Liver (tissue), 8 donors: ENCODE measurements at regions not wholly inside any gene's neighbourhood (a gene's known extent, or its start where the extent isn't known, plus 50 kb on each side); places are given as distances from the start of the nearest gene placed in this dataset.

ENCODE experiments used
- DNase-seq: peaks from one replicate; pipeline ENCODE4 v3.0.0-alpha.2; 2017; ENCODE audit warnings: low spot score
- H3K27ac ChIP-seq, 2 donors: one replicate each; pipeline ENCODE4 v1.7.0; 2013; ENCODE audit warnings: inconsistent platforms in 2 of 2, low read length in 2 of 2, control low read depth in 1 of 2, low read depth in 1 of 2, mild to moderate bottlenecking in 1 of 2
- H3K27me3 ChIP-seq, 4 donors: one replicate each; pipeline versions ENCODE4 v1.6.1 to v1.7.0; 2013; ENCODE audit warnings: low read length in 3 of 4, inconsistent platforms in 1 of 4, mild to moderate bottlenecking in 1 of 4, moderate library complexity in 1 of 4; ENCODE audit not compliant: control insufficient read depth in 4 of 4, insufficient read depth in 4 of 4
- H3K36me3 ChIP-seq, 4 donors: one replicate each; pipeline versions ENCODE4 v1.6.1 to v1.7.0; 2013; ENCODE audit warnings: low read length in 3 of 4, mild to moderate bottlenecking in 3 of 4, low read depth in 1 of 4, moderate library complexity in 1 of 4; ENCODE audit not compliant: control insufficient read depth in 4 of 4, insufficient read depth in 3 of 4
- H3K4me1 ChIP-seq, 4 donors: one replicate each; pipeline versions ENCODE4 v1.6.1 to v1.7.0; 2013; ENCODE audit warnings: low read length in 3 of 4, mild to moderate bottlenecking in 3 of 4, moderate library complexity in 1 of 4; ENCODE audit not compliant: control insufficient read depth in 4 of 4, insufficient read depth in 4 of 4
- H3K4me3 ChIP-seq, 3 donors: one replicate each; pipeline versions ENCODE4 v1.6.1 to v1.7.0; 2013; ENCODE audit warnings: low read length in 3 of 3, control low read depth in 1 of 3, low read depth in 1 of 3, mild to moderate bottlenecking in 1 of 3
- H3K9ac ChIP-seq, 2 donors: one replicate each; pipeline ENCODE4 v1.7.0; 2013; ENCODE audit warnings: low read length in 2 of 2, mild to moderate bottlenecking in 2 of 2, moderate library complexity in 2 of 2, control low read depth in 1 of 2, low read depth in 1 of 2
- H3K9me3 ChIP-seq, 4 donors: one replicate each; pipeline versions ENCODE4 v1.6.1 to v1.7.0; 2013; ENCODE audit warnings: low read length in 3 of 4; ENCODE audit not compliant: control insufficient read depth in 4 of 4
- ATF3 ChIP-seq: IDR thresholded peaks from 2 replicates; pipeline ENCODE4 v1.6.1; 2016; ENCODE audit warnings: antibody characterized with exemption
- EGR1 ChIP-seq, 2 donors: IDR thresholded peaks; 2 replicates each; pipeline ENCODE4 v1.6.1; 2016 to 2018; ENCODE audit warnings: antibody characterized with exemption in 2 of 2, low read depth in 2 of 2
- FOXA1 ChIP-seq: IDR thresholded peaks from 2 replicates; pipeline ENCODE4 v1.6.1; 2016; ENCODE audit warnings: antibody characterized with exemption
- FOXA2 ChIP-seq: IDR thresholded peaks from 2 replicates; pipeline ENCODE4 v1.6.1; 2016; ENCODE audit warnings: antibody characterized with exemption
- HNF4A ChIP-seq, 2 donors: conservative IDR thresholded peaks; 2 replicates each; pipeline ENCODE4 v1.6.1; 2016; ENCODE audit warnings: antibody characterized with exemption in 2 of 2, mild to moderate bottlenecking in 2 of 2
- HNF4G ChIP-seq: IDR thresholded peaks from 2 replicates; pipeline ENCODE4 v1.6.1; 2016; ENCODE audit warnings: antibody characterized with exemption
- JUND ChIP-seq, 2 donors: IDR thresholded peaks; 2 replicates each; pipeline ENCODE4 v1.6.1; 2016; ENCODE audit warnings: antibody characterized with exemption in 2 of 2
- NR2F2 ChIP-seq: IDR thresholded peaks from 2 replicates; pipeline ENCODE4 v1.6.1; 2016; ENCODE audit warnings: antibody characterized with exemption
- RAD21 ChIP-seq, 2 donors: IDR thresholded peaks; 2 replicates each; pipeline ENCODE4 v1.6.1; 2016; ENCODE audit warnings: antibody characterized with exemption in 2 of 2, mild to moderate bottlenecking in 2 of 2
- RXRA ChIP-seq, 2 donors: IDR thresholded peaks; 2 replicates each; pipeline ENCODE4 v1.6.1; 2017 to 2018; ENCODE audit warnings: antibody characterized with exemption in 2 of 2, mild to moderate bottlenecking in 1 of 2
- SP1 ChIP-seq: IDR thresholded peaks from 2 replicates; pipeline ENCODE4 v1.6.1; 2018; ENCODE audit warnings: antibody characterized with exemption, mild to moderate bottlenecking
- TAF1 ChIP-seq: conservative IDR thresholded peaks from 2 replicates; pipeline ENCODE4 v1.6.1; 2016; ENCODE audit warnings: antibody characterized with exemption, mild to moderate bottlenecking
- YY1 ChIP-seq: IDR thresholded peaks from 2 replicates; pipeline ENCODE4 v1.6.1; 2016; ENCODE audit warnings: antibody characterized with exemption, mild to moderate bottlenecking
- ZBTB33 ChIP-seq: IDR thresholded peaks from 2 replicates; pipeline ENCODE4 v1.6.1; 2016; ENCODE audit warnings: antibody characterized with exemption
- WGBS: extraction: QIAGEN DNeasy Blood & Tissue Kit; methylation state at CpG from one replicate; pipeline ENCODE4 v1.1.7; 2013; 5-methylcytosine and 5-hydroxymethylcytosine counted together
- TF ChIP-seq, protein P1 (sequence below): IDR thresholded peaks from 2 replicates; pipeline ENCODE4 v1.6.1; 2016; ENCODE audit warnings: antibody characterized with exemption, mild to moderate bottlenecking
- TF ChIP-seq, protein P2 (sequence below): fragments of 150-350 bp; IDR thresholded peaks from 2 replicates; pipeline ENCODE4 v1.5.1; 2017; ENCODE audit warnings: improper control_type of control experiment, low read depth, low read length; ENCODE audit not compliant: missing input control
- TF ChIP-seq, protein P3 (sequence below): IDR thresholded peaks from 2 replicates; pipeline ENCODE4 v1.6.1; 2016; ENCODE audit warnings: antibody characterized with exemption
- donor health status: healthy.
- donor health status: healthy.
- donor health status: healthy.
- donor health status: healthy.
- donor health status: healthy.

DNA sequence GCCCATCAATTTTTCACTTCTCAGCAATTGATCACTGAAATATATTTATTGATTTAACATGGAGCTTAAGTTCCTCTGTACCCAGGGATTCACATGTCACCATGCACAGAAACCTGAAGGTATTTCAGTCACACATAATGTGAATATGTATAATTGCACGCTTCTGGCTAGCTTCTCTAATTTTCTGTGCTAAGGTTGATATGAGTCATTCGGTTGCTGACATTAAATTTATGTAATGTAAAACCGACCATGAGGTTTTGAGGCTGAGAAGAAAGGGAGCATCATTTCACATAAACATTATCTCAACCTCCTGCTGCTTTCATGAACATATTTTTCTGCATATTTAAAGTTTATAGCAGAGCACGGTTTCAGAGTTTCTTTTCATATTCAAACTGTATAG is 381.0 kb upstream of the TPK1 start (continued):
- TF ChIP-seq, protein P1, sequence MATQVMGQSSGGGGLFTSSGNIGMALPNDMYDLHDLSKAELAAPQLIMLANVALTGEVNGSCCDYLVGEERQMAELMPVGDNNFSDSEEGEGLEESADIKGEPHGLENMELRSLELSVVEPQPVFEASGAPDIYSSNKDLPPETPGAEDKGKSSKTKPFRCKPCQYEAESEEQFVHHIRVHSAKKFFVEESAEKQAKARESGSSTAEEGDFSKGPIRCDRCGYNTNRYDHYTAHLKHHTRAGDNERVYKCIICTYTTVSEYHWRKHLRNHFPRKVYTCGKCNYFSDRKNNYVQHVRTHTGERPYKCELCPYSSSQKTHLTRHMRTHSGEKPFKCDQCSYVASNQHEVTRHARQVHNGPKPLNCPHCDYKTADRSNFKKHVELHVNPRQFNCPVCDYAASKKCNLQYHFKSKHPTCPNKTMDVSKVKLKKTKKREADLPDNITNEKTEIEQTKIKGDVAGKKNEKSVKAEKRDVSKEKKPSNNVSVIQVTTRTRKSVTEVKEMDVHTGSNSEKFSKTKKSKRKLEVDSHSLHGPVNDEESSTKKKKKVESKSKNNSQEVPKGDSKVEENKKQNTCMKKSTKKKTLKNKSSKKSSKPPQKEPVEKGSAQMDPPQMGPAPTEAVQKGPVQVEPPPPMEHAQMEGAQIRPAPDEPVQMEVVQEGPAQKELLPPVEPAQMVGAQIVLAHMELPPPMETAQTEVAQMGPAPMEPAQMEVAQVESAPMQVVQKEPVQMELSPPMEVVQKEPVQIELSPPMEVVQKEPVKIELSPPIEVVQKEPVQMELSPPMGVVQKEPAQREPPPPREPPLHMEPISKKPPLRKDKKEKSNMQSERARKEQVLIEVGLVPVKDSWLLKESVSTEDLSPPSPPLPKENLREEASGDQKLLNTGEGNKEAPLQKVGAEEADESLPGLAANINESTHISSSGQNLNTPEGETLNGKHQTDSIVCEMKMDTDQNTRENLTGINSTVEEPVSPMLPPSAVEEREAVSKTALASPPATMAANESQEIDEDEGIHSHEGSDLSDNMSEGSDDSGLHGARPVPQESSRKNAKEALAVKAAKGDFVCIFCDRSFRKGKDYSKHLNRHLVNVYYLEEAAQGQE = no peak
- TF ChIP-seq SP1 = no peak

- Histone ChIP-seq H3K4me3 (no peak overlapping the region), H3K9ac (no peak overlapping the region), H3K9me3 (peaks cover 0 to 2% (median 0%) of the 10 kb centered on the region in 4 donors), H3K4me1 (no peaks in the 10 kb centered on the region), H3K27ac (no peak overlapping the region), H3K36me3 (no peaks in the 10 kb centered on the region), H3K27me3 (no peaks in the 10 kb centered on the region)
- no peak for TF ChIP-seq RAD21 (IDR thresholded peaks at IDR 0.05)
- no peak for TF ChIP-seq JUND (IDR thresholded peaks at IDR 0.05)
- TF ChIP-seq YY1 = no peak
- TF ChIP-seq NR2F2 = no peak
- TF ChIP-seq TAF1 = no peak
- TF ChIP-seq FOXA2 = no peak
- TF ChIP-seq, protein P2, sequence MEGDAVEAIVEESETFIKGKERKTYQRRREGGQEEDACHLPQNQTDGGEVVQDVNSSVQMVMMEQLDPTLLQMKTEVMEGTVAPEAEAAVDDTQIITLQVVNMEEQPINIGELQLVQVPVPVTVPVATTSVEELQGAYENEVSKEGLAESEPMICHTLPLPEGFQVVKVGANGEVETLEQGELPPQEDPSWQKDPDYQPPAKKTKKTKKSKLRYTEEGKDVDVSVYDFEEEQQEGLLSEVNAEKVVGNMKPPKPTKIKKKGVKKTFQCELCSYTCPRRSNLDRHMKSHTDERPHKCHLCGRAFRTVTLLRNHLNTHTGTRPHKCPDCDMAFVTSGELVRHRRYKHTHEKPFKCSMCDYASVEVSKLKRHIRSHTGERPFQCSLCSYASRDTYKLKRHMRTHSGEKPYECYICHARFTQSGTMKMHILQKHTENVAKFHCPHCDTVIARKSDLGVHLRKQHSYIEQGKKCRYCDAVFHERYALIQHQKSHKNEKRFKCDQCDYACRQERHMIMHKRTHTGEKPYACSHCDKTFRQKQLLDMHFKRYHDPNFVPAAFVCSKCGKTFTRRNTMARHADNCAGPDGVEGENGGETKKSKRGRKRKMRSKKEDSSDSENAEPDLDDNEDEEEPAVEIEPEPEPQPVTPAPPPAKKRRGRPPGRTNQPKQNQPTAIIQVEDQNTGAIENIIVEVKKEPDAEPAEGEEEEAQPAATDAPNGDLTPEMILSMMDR = no peak
- no peak for TF ChIP-seq ZBTB33
- TF ChIP-seq EGR1 (IDR thresholded peaks at IDR 0.05; ENCODE audit: low read depth in 2 of 2) = no peak
- TF ChIP-seq FOXA1 = no peak
- no peak for TF ChIP-seq RXRA (IDR thresholded peaks at IDR 0.05)
- no peak for TF ChIP-seq SP1
- TF ChIP-seq, protein P1 = no peak
- no peak for TF ChIP-seq ATF3
- TF ChIP-seq, protein P3, sequence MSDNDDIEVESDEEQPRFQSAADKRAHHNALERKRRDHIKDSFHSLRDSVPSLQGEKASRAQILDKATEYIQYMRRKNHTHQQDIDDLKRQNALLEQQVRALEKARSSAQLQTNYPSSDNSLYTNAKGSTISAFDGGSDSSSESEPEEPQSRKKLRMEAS = no peak
- no peak for TF ChIP-seq HNF4A (conservative IDR thresholded peaks at IDR 0.05)
- no peak for TF ChIP-seq HNF4G
- DNase-seq = no peak
- WGBS = 66% methylated on average over 6 of the region's 6 CpGs
Observed at GRCh38 chr7:145212050-145212449, 376.2 kb upstream of the TPK1 start.
